HG03045 (cell line): ENCODE measurements at regions not wholly inside any gene's neighbourhood (a gene's known extent, or its start where the extent isn't known, plus 50 kb on each side); places are given as distances from the start of the nearest gene placed in this dataset.

ENCODE experiments used
- ATAC-seq: cut with Tn5 transposase; IDR thresholded peaks from one replicate; pipeline ENCODE4 v1.9.1; 2021; ENCODE audit warnings: mild to moderate bottlenecking, moderate library complexity; ENCODE audit not compliant: unreplicated experiment

DNA sequence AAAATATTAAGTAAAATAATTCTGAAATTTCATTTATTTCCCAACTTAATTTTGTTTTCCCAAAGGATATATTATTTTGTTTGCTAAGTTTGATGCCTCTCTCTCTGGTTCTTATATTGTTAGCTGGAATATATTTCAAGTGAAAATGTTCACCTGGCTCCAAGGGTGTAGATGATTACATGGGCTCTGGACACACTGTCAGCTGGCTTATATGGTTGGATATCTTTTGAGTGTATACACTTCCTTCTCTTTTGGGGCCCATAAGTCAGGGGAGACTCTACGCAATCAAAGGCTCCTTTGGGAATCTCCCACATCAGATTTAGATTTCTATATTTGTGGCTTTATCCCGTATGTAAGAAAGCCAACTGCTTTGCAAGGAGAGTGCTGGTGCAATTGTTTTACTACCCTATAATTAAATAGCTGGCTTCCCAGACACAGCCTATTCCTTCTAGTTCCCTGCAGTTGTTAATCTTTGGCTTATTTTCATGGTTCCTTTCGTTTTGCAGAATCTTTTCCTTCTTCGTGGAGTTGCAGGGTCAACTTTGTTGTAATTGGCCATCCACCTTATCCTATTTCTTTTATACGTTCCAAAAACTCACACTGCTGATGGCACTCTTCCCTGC lies 225.7 kb downstream of the DPH6 start:
- no peak for ATAC-seq

GRCh38 chr15:35319354-35319753 lies 226.6 kb downstream of the DPH6 start:
- ATAC-seq = no peak

GRCh38 chr15:35317217-35317616 lies 228.7 kb downstream of the DPH6 start:
- no peak for ATAC-seq

GRCh38 chr15:35312344-35312743 lies 227.2 kb upstream of the NANOGP8 start:
- ATAC-seq = no peak

DNA sequence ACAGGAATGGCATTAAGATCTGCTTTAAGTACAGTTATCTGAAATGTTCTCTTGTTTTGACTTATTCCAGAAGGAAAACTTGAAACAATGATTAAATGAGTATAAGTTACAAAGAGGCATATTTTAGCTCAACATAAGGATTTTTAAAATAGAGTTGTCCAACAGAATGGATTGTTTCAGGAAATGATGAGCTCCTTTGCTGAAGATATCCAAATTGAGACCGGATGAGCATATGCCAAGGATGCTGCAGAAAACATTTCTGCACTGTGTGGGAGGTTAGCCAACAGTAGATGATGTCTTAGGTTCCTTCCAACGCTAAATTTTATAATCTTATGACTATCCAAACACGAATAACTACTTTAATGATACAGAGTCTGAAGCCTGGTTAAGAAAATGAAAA lies 226.5 kb upstream of the NANOGP8 start:
- no peak for ATAC-seq

- no peak for ATAC-seq
Observed at GRCh38 chr15:35309886-35310285, 224.8 kb upstream of the NANOGP8 start.

GRCh38 chr15:35308802-35309201 lies 223.7 kb upstream of the NANOGP8 start:
- no peak for ATAC-seq

DNA sequence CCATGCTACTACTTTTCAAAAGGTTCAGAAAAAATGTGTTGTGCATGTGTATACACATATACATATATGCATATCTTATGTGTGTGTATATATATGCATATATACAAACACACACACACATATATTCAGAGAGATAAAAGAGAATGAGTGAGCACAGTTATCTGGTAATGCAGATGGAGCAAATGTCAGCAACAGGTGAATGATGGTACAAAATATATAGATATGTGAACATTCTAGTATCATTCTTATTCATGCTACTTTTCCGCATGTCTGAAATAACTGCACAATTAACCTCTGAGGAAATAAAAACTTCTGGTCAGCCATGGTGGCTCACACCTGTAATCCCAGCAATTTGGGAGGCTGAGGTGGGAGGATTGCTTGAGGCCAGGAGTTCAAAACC lies 222.6 kb upstream of the NANOGP8 start:
- no peak for ATAC-seq

DNA sequence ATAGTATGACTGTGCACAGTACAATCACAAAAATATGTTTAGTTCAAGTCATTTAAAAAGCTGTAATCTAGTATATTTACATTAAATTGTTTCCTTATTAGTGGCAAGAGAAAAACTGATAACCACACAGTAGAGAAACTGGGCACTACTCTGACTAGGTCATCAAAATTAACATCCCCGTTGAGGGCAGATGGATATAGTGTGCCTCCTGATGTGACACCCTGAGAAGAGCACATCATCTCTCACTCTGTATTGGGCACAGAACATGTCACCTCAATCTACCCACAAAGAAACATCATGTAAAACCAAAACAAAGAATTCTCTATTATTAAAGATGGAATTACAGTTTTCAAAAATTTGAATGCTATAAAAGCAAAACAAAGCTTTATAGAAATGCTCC lies 221.9 kb upstream of the NANOGP8 start:
- no peak for ATAC-seq

DNA sequence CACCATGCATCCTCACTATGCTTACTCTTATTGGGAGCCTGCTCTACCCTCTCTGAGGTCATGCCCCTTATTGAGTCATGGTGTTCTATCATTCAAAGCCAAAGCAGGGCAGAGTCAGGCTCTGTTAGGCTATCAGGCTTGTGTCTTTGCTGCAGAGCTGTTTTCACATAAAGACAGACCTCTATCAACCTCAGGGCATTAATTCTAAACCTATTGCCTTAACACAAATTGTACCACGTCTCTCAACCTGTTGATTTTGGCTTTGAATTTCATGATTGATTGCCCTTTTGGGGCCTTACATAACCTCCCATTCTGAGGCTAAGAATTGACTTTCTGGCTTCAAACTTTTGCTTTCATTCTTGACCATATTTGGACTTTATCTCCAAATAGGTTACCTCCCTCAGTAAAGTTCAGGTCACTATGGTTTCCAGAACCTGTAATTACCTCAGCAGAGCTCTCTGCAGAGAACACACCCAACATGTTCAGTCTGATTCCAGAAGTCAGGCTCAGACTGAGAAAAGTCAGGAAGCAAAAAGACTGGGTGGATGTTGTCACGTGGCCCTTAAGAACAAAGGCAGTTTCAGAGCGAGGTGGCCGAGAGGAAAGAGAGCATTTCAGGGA lies 221.4 kb upstream of the NANOGP8 start:
- no peak for ATAC-seq

- no peak for ATAC-seq
Observed at GRCh38 chr15:35305946-35306345, 220.9 kb upstream of the NANOGP8 start.

DNA sequence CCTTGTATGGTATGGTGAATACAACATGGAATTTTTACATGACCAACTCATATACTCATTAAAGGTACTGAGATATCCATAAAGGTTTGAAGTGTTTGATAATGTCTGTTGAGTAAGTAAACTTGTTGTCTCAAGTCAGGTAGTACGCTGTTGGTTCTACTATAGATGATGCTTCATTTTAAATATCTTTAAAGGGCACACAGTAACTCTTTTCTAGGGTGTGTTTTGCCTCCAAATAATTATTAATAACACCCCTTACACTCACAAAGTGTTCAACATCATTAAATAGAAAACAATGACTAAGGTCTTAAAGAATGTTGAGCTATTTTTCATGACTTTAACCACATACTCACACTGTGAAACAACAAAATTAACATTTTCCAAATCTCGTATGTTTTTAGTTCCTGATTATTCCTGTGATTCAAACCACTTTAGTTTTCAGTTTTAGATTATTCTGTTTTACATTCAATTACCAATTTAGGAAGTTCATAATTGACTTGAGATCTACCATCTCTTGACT lies 220.0 kb upstream of the NANOGP8 start:
- ATAC-seq = no peak

GRCh38 chr15:35304389-35304788 lies 219.3 kb upstream of the NANOGP8 start:
- no peak for ATAC-seq

DNA sequence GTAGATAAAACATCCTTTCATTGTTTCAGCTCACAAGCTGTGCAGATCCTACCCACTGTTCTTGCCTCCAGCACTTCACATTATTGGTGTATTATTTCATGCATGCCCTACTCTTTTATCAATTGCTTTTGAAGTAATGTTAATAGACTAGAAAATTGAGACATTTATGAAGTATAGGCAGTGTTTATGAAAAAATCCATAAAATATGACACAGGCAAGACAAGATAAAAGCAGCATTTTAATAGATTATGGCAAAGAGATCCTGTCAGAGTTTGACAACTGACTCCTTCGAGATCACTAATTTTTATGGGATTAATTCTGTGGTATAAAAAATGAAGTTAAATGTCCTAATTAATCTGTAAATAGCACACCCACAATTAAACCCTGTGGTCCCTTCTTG lies 217.2 kb upstream of the NANOGP8 start:
- ATAC-seq = no peak

DNA sequence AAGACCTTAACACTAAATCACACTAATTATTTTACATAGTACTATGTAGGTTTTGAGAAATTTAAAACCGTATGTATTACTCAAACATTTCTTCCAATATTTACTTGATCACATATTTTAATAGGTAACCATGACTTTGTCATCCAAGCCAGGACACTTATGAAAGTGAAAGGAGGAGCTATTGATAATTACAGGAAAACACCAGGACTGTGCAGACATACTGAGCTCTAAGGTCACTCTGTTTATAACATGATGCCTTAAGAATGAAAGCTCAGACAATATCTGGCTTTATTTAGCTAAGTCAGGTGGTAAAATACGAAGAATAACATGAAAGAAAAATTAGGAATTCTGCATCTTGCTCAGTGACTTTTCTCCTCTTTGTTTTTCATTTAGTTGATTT lies 216.0 kb upstream of the NANOGP8 start:
- ATAC-seq = no peak

- ATAC-seq = no peak
Observed at GRCh38 chr15:35299059-35299735, 214.1 kb upstream of the NANOGP8 start.

DNA sequence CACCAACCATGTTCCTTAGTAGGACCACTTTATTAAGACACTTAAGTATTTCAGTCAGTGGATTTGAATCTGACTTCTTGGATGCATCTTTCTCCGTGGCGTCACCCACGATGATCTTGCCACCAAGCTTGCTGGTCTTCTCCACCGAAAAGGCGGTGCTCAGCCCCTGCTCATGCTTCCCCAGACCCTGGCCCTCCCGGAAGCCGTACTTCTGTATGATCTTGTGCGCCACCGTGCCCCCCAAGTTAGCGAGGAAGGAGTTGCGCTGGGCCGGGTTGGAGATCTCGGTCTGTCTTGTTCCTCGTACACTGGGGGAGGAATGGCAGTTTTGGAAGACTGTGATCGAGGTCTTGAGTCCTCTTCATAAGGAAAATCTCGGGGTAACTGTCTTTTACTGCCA lies 213.4 kb upstream of the NANOGP8 start:
- no peak for ATAC-seq

DNA sequence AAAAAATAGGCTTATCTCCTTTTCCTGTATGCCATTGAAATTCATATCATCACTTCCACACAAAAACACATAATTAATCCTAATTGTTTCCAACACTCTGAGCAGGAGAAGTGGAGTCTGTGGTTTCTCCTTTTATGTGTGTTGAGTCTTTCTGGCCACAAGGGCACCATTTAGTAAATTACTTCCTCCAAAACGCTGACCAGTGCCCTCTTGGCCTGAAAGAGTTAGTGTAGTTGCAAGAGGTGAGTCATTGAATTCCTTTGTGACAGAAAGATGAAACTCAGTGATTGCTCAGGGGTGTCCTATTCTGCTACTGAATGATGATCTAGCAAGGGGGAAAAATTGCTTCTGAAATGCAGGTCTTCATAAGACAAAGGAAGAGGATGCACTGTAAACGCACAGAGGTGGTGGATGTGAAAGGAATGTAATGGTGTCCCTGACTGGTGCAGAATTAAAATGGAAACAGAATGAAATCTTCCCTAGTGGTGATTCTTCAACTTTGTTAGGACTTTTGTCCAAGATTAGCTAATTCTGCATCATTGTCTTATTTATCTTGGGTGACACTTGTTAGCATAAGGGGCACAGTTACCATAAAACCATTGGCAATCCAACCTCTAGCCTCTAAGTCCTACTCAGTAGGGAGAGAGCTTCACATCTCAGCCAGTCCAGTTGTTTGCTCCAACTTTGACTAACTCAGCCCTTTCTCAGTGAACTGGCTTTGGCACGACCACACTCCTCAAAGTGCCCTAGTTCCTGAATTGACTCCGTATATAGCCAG lies 208.4 kb upstream of the NANOGP8 start:
- no peak for ATAC-seq

GRCh38 chr15:35290301-35290721 lies 205.2 kb upstream of the NANOGP8 start:
- no peak for ATAC-seq

- ATAC-seq = no peak
Observed at GRCh38 chr15:35289024-35289617, 204.0 kb upstream of the NANOGP8 start.

- ATAC-seq = no peak
Observed at GRCh38 chr15:35288580-35288979, 203.5 kb upstream of the NANOGP8 start.
